PC-9 (cell line): ENCODE measurements at regions not wholly inside any gene's neighbourhood (a gene's known extent, or its start where the extent isn't known, plus 50 kb on each side); places are given as distances from the start of the nearest gene placed in this dataset.

ENCODE experiments used
- EZH2 ChIP-seq: fragments of 200-600 bp; sonication (generic); IDR thresholded peaks from 2 replicates; pipeline ENCODE4 v1.8.0; 2017; ENCODE audit warnings: antibody characterized with exemption, low read depth
- TF ChIP-seq, protein P1 (sequence below): fragments of 200-600 bp; sonication (generic); conservative IDR thresholded peaks from 2 replicates; pipeline ENCODE4 v1.6.1; 2017; ENCODE audit warnings: mixed run types, antibody characterized with exemption, mild to moderate bottlenecking, moderate library complexity

DNA sequence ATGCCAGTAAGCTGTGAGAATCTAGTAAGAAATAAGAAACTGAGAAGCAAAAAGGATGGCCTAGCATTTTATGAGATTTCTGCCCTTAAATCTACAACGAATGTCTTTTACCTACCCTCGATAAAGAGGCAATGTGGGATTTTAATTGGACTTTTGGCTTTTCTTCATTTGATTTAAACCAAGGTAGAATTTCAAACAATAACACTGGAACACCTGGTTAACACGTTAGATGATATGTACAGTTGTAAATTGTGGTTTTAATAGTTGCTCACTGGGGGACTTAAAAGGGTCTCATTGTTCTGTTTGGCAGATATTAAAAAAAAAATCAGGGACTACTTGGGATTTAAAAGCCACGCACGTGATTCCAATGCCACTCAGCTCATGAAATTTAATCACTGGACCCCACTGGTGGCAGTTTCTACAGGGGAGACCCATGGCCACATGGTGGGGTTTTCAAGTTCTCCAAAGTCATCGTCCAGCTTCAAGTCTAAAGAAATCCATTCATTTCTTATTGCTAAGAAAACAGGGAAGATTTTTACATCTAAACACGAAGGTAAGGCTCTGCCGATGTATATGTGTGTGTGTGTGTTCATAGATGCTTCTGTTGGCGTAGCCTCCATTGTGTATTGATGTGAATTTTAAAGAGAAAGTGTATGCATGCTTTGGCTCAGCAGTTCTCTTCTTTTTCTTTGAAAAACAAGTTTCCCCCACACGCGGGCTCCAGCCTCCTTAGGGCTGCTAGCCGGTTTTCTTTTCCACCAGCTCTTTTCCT, 588.6 kb upstream of the MKI67 start:
- TF ChIP-seq, protein P1, sequence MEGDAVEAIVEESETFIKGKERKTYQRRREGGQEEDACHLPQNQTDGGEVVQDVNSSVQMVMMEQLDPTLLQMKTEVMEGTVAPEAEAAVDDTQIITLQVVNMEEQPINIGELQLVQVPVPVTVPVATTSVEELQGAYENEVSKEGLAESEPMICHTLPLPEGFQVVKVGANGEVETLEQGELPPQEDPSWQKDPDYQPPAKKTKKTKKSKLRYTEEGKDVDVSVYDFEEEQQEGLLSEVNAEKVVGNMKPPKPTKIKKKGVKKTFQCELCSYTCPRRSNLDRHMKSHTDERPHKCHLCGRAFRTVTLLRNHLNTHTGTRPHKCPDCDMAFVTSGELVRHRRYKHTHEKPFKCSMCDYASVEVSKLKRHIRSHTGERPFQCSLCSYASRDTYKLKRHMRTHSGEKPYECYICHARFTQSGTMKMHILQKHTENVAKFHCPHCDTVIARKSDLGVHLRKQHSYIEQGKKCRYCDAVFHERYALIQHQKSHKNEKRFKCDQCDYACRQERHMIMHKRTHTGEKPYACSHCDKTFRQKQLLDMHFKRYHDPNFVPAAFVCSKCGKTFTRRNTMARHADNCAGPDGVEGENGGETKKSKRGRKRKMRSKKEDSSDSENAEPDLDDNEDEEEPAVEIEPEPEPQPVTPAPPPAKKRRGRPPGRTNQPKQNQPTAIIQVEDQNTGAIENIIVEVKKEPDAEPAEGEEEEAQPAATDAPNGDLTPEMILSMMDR: no peak
- no peak for TF ChIP-seq EZH2
